ENCODE measurements at regions not wholly inside any gene's neighbourhood (a gene's known extent, or its start where the extent isn't known, plus 50 kb on each side); places are given as distances from the start of the nearest gene placed in this dataset.
"Not testable (repeated sequence)": the region's sequence is repeated elsewhere in the genome, so short reads cannot be mapped to it uniquely, and the experiment has no call there.

DNA sequence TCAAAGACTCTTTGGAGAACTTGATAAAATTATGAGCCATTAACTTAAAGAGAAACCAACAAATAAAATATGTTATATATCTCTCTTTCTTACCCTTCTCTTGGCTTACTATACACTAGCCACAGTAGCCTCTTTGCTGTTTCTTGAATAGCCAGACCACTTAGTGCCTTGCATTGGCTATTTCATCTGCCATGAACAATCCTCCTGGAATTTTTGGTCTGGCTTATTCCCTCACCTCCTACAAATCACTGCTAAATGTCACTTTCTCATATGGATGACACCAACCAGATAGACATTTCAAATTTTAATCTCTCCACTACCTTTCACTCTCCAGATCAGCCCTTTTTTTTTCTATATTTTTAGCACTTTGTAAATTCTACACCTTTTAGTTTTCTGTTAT is 1581.7 kb downstream of the EFNA5 start:
- Histone ChIP-seq H3K27ac (no peak overlapping the region), H3K4me2 (no peak overlapping the region), H3K27me3 (no peaks in the 10 kb centered on the region), H3K4me3 (no peak overlapping the region), H3K4me1 (no peaks in the 10 kb centered on the region), H3K9ac (no peak overlapping the region), H3K9me3 (no peaks in the 10 kb centered on the region), H3K36me3 (no peaks in the 10 kb centered on the region), H4K20me1 (no peaks in the 10 kb centered on the region)
- TF ChIP-seq Cebpa-rat (IDR thresholded peaks at IDR 0.05) = no peak

- H3K4me3 ChIP-seq = no peak overlapping the region
- TF ChIP-seq Cebpa-rat (IDR thresholded peaks at IDR 0.05) = no peak
- H3K9ac ChIP-seq = no peak overlapping the region
- no peak overlapping the region for H3K27ac ChIP-seq
- H3K36me3 ChIP-seq = no peaks in the 10 kb centered on the region
- no peak overlapping the region for H3K4me2 ChIP-seq
- H4K20me1 ChIP-seq = no peaks in the 10 kb centered on the region
- no peaks in the 10 kb centered on the region for H3K4me1 ChIP-seq
- H3K27me3 ChIP-seq = no peaks in the 10 kb centered on the region
- no peaks in the 10 kb centered on the region for H3K9me3 ChIP-seq
These were observed 1582.3 kb downstream of the EFNA5 start for GRCh38 chr5:106088462-106088861.

DNA sequence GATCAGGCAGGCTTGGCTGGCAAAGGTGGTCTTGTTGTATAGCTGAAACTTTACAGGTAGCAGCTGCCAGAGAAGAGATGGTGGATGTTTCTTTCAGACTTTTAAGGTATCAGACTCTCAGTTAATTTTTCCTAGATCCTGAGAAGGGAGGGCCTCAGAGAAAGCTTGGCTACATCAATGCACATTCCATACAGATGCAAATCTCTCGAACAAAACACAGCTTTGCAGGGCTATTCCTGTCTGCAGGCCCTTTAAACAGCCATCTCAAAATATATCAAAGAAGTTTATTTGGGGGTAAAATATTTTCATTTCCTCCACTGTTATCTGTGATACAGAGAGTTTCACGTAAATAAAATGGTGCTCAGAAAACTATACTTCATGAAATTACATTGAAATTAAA is 1584.4 kb downstream of the EFNA5 start:
- H3K27ac ChIP-seq = no peak overlapping the region
- no peak overlapping the region for H3K4me3 ChIP-seq
- H3K9ac ChIP-seq = no peak overlapping the region
- no peak for TF ChIP-seq Cebpa-rat (IDR thresholded peaks at IDR 0.05)
- H4K20me1 ChIP-seq = no peaks in the 10 kb centered on the region
- no peak overlapping the region for H3K4me2 ChIP-seq
- H3K9me3 ChIP-seq = no peaks in the 10 kb centered on the region
- no peaks in the 10 kb centered on the region for H3K27me3 ChIP-seq
- no peaks in the 10 kb centered on the region for H3K4me1 ChIP-seq
- no peaks in the 10 kb centered on the region for H3K36me3 ChIP-seq

- TF ChIP-seq Cebpa-rat (IDR thresholded peaks at IDR 0.05) = no peak
- no peak overlapping the region for H3K4me2 ChIP-seq
- no peak overlapping the region for H3K9ac ChIP-seq
- H3K27me3 ChIP-seq = no peaks in the 10 kb centered on the region
- no peaks in the 10 kb centered on the region for H4K20me1 ChIP-seq
- H3K27ac ChIP-seq = no peak overlapping the region
- H3K4me3 ChIP-seq = no peak overlapping the region
- H3K9me3 ChIP-seq = no peaks in the 10 kb centered on the region
- no peaks in the 10 kb centered on the region for H3K4me1 ChIP-seq
- no peaks in the 10 kb centered on the region for H3K36me3 ChIP-seq
These were observed 1585.2 kb downstream of the EFNA5 start for GRCh38 chr5:106085556-106085955.

DNA sequence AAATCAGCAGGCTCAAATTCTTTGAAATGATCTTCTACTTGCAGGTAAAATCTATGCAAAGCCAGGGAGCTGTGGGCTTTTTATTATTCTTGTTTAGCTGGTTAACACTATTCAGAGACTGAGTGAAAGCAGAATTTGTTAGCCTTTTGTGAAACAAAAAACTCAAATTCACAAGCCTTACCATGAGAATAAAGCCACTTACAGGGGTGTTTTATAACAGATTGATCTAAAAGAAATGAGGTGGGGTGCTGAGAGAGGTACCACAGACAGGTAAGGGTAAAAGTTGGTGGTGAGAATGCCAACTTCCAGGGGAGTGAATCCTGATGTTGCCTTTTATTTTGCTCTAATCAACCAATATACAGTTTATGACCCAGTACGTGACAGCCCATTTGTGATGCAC is 1585.6 kb downstream of the EFNA5 start:
- Histone ChIP-seq H3K4me2 (no peak overlapping the region), H3K27me3 (no peaks in the 10 kb centered on the region), H3K4me1 (no peaks in the 10 kb centered on the region), H3K27ac (no peak overlapping the region), H4K20me1 (no peaks in the 10 kb centered on the region), H3K9me3 (no peaks in the 10 kb centered on the region), H3K4me3 (no peak overlapping the region), H3K36me3 (no peaks in the 10 kb centered on the region), H3K9ac (no peak overlapping the region)
- TF ChIP-seq Cebpa-rat (IDR thresholded peaks at IDR 0.05) = no peak

GRCh38 chr5:106080535-106080934 is 1590.2 kb downstream of the EFNA5 start:
- no peak overlapping the region for H3K9ac ChIP-seq
- TF ChIP-seq Cebpa-rat (IDR thresholded peaks at IDR 0.05) = no peak
- H3K9me3 ChIP-seq = no peaks in the 10 kb centered on the region
- no peak overlapping the region for H3K4me2 ChIP-seq
- H3K27ac ChIP-seq = no peak overlapping the region
- H3K27me3 ChIP-seq = no peaks in the 10 kb centered on the region
- no peaks in the 10 kb centered on the region for H4K20me1 ChIP-seq
- H3K4me3 ChIP-seq = no peak overlapping the region
- H3K4me1 ChIP-seq = no peaks in the 10 kb centered on the region
- no peaks in the 10 kb centered on the region for H3K36me3 ChIP-seq

DNA sequence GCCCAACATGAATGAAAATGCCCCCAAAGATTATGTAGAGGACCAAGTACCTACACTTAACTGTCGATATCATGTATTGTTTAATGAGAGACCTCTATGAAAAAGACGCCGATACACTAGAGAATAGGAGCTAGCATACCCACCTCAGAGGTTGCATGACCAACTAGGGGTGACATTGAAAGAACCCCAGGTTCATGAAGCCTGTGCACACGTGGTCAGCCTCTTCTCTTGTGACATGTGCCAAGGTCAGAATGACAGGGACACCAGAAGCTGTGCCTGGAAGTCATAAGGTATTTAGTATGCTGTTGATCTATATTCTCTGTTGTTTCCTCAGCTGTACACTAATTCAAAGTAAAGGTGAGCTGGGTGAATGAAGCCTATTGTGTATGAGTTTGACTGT is 1594.1 kb downstream of the EFNA5 start:
- no peak for TF ChIP-seq Cebpa-rat (IDR thresholded peaks at IDR 0.05)
- Histone ChIP-seq H3K36me3 (no peaks in the 10 kb centered on the region), H3K9me3 (no peaks in the 10 kb centered on the region), H3K27me3 (no peaks in the 10 kb centered on the region), H3K4me1 (no peaks in the 10 kb centered on the region), H4K20me1 (no peaks in the 10 kb centered on the region), H3K4me2 (no peak overlapping the region), H3K27ac (no peak overlapping the region), H3K4me3 (no peak overlapping the region), H3K9ac (no peak overlapping the region)

DNA sequence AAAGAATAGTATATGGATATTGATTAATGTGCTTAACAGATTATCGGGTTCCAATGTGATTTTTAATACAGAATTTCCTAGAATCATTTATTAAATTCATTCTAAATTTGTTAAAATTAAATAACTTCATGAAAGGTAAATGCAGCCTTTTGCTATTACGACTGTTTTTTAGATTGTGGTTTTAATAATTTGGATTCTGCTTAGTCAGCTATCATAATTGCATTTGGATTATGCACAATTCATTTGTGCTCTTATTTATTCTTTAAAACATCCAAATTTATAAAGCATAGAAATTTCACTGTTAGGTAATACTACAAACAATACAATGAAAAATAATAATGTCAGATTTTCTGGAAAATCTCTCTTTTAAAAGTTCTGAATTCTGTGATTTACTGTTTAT is 1598.5 kb downstream of the EFNA5 start:
- no peaks in the 10 kb centered on the region for H3K36me3 ChIP-seq
- H4K20me1 ChIP-seq = no peaks in the 10 kb centered on the region
- no peak for TF ChIP-seq Cebpa-rat (IDR thresholded peaks at IDR 0.05)
- H3K4me3 ChIP-seq = no peak overlapping the region
- no peaks in the 10 kb centered on the region for H3K9me3 ChIP-seq
- H3K4me2 ChIP-seq = no peak overlapping the region
- no peak overlapping the region for H3K27ac ChIP-seq
- H3K9ac ChIP-seq = no peak overlapping the region
- no peaks in the 10 kb centered on the region for H3K27me3 ChIP-seq
- no peaks in the 10 kb centered on the region for H3K4me1 ChIP-seq

- no peaks in the 10 kb centered on the region for H3K4me1 ChIP-seq
- H3K36me3 ChIP-seq = no peaks in the 10 kb centered on the region
- no peaks in the 10 kb centered on the region for H3K27me3 ChIP-seq
- H3K4me2 ChIP-seq = no peak overlapping the region
- H3K9me3 ChIP-seq = no peaks in the 10 kb centered on the region
- no peak for TF ChIP-seq Cebpa-rat (IDR thresholded peaks at IDR 0.05)
- no peak overlapping the region for H3K27ac ChIP-seq
- H3K4me3 ChIP-seq = no peak overlapping the region
- H4K20me1 ChIP-seq = no peaks in the 10 kb centered on the region
- no peak overlapping the region for H3K9ac ChIP-seq
These were observed 1623.4 kb downstream of the EFNA5 start for GRCh38 chr5:106047341-106047740.

- H3K9ac ChIP-seq, H3K4me1 ChIP-seq, H3K4me3 ChIP-seq, H3K36me3 ChIP-seq, H3K27me3 ChIP-seq, H3K27ac ChIP-seq, H3K4me2 ChIP-seq, H3K9me3 ChIP-seq, H4K20me1 ChIP-seq: not testable (repeated sequence)
These were observed 1638.7 kb downstream of the EFNA5 start for GRCh38 chr5:106032069-106032468.

DNA sequence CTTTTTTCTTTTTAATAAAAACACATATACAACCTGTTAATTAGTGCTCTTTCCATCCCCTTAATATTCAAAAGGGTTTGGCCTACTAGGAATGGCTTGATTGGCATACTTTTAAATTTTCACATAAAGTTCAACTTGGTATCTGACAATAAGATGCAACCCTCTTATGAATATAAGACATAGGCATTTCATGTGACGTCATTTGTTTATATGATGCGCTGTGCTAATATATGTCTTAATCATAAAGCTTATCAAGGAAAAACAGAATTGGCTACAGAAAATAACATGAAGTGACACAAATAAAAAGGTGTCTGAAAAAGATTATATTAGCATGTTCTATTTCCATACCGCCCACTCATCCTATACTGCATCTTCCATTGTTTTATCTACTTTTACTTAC is 1642.4 kb downstream of the EFNA5 start:
- Histone ChIP-seq H3K9me3 (peaks cover 8% of the 10 kb centered on the region; the same call in 1 of the 2 replicates), H4K20me1 (no peaks in the 10 kb centered on the region), H3K27me3 (no peaks in the 10 kb centered on the region), H3K4me2 (no peak overlapping the region), H3K4me1 (no peaks in the 10 kb centered on the region), H3K36me3 (no peaks in the 10 kb centered on the region), H3K27ac (no peak overlapping the region), H3K4me3 (no peak overlapping the region), H3K9ac (no peak overlapping the region)
- TF ChIP-seq Cebpa-rat (IDR thresholded peaks at IDR 0.05) = no peak
